GM12878 (cell line): ENCODE measurements at regions not wholly inside any gene's neighbourhood (a gene's known extent, or its start where the extent isn't known, plus 50 kb on each side); places are given as distances from the start of the nearest gene placed in this dataset.

Experiments used
- NFYB ChIP-seq: IDR thresholded peaks from 2 replicates; pipeline ENCODE4 v1.6.1; 2011; ENCODE audit warnings: low read depth, mild to moderate bottlenecking, low read length, improper control_type of control experiment, moderate library complexity; ENCODE audit not compliant: insufficient read depth
- RAD21 ChIP-seq: IDR thresholded peaks from 2 replicates; pipeline ENCODE4 v1.6.1; 2011; ENCODE audit warnings: mild to moderate bottlenecking, low read depth, low read length, moderate library complexity; ENCODE audit not compliant: insufficient read depth
- SMAD1 ChIP-seq: fragments of 450-650 bp; IDR thresholded peaks from 2 replicates; pipeline ENCODE4 v1.6.1; 2018; ENCODE audit warnings: mild to moderate bottlenecking, low read depth; ENCODE audit not compliant: partially characterized antibody
- SUZ12 ChIP-seq: fragments of 200-600 bp; sonication (generic); IDR thresholded peaks from one replicate; pipeline ENCODE4 v1.6.1; 2018; ENCODE audit warnings: antibody characterized with exemption, mild to moderate bottlenecking; ENCODE audit not compliant: unreplicated experiment
- TF ChIP-seq, protein P1 (sequence below): IDR thresholded peaks from 2 replicates; pipeline ENCODE4 v1.6.1; 2012; ENCODE audit warnings: improper control_type of control experiment, low read depth, low read length; ENCODE audit not compliant: insufficient replicate concordance
- TF ChIP-seq, protein P2 (sequence below): IDR thresholded peaks from 2 replicates; pipeline ENCODE4 v1.6.1; 2012; ENCODE audit warnings: mild to moderate bottlenecking, low read depth, low read length
- TF ChIP-seq, protein P3 (sequence below): fragments of 450-650 bp; IDR thresholded peaks from 2 replicates; pipeline ENCODE4 v1.6.1; 2016; ENCODE audit warnings: mild to moderate bottlenecking
- TF ChIP-seq, protein P4 (sequence below): fragments of 450-650 bp; IDR thresholded peaks from 2 replicates; pipeline ENCODE4 v1.6.1; 2017; ENCODE audit warnings: mild to moderate bottlenecking

DNA sequence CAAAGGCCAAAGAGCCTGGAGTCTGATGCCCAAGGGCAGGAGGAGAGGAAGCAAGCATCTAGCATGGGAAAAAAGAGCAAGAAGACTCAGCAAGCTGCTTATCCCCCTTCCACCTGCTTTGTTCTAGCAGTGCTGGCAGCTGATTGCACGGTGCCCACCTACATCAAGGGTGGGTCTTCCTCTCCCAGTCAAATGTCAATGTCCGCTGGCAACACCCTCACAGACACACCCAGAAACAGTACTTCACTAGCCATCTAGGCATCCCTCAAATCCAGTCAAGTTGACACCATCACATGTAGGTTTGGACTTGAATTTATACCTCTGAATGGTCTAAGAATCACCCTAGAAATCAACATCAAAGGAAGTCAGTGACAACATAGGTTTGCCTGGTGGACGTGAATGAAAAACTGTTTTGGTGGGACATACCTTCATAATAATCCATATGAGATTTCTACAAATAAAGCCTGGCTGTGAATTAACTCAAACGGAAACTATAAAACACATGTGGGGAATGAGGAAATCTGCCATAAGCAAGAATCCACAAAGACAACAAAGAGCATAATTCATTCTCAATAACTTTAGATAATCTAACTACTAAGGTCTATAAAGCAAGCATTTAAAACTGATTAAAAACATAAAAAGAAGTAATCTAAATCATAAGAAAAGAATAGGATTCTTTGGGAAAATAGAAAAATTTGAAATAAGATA, 185.8 kb upstream of the JADE1 start (continued):
- TF ChIP-seq, protein P1, sequence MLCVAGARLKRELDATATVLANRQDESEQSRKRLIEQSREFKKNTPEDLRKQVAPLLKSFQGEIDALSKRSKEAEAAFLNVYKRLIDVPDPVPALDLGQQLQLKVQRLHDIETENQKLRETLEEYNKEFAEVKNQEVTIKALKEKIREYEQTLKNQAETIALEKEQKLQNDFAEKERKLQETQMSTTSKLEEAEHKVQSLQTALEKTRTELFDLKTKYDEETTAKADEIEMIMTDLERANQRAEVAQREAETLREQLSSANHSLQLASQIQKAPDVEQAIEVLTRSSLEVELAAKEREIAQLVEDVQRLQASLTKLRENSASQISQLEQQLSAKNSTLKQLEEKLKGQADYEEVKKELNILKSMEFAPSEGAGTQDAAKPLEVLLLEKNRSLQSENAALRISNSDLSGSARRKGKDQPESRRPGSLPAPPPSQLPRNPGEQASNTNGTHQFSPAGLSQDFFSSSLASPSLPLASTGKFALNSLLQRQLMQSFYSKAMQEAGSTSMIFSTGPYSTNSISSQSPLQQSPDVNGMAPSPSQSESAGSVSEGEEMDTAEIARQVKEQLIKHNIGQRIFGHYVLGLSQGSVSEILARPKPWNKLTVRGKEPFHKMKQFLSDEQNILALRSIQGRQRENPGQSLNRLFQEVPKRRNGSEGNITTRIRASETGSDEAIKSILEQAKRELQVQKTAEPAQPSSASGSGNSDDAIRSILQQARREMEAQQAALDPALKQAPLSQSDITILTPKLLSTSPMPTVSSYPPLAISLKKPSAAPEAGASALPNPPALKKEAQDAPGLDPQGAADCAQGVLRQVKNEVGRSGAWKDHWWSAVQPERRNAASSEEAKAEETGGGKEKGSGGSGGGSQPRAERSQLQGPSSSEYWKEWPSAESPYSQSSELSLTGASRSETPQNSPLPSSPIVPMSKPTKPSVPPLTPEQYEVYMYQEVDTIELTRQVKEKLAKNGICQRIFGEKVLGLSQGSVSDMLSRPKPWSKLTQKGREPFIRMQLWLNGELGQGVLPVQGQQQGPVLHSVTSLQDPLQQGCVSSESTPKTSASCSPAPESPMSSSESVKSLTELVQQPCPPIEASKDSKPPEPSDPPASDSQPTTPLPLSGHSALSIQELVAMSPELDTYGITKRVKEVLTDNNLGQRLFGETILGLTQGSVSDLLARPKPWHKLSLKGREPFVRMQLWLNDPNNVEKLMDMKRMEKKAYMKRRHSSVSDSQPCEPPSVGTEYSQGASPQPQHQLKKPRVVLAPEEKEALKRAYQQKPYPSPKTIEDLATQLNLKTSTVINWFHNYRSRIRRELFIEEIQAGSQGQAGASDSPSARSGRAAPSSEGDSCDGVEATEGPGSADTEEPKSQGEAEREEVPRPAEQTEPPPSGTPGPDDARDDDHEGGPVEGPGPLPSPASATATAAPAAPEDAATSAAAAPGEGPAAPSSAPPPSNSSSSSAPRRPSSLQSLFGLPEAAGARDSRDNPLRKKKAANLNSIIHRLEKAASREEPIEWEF = no peak
- no peak for TF ChIP-seq SMAD1
- TF ChIP-seq, protein P2, sequence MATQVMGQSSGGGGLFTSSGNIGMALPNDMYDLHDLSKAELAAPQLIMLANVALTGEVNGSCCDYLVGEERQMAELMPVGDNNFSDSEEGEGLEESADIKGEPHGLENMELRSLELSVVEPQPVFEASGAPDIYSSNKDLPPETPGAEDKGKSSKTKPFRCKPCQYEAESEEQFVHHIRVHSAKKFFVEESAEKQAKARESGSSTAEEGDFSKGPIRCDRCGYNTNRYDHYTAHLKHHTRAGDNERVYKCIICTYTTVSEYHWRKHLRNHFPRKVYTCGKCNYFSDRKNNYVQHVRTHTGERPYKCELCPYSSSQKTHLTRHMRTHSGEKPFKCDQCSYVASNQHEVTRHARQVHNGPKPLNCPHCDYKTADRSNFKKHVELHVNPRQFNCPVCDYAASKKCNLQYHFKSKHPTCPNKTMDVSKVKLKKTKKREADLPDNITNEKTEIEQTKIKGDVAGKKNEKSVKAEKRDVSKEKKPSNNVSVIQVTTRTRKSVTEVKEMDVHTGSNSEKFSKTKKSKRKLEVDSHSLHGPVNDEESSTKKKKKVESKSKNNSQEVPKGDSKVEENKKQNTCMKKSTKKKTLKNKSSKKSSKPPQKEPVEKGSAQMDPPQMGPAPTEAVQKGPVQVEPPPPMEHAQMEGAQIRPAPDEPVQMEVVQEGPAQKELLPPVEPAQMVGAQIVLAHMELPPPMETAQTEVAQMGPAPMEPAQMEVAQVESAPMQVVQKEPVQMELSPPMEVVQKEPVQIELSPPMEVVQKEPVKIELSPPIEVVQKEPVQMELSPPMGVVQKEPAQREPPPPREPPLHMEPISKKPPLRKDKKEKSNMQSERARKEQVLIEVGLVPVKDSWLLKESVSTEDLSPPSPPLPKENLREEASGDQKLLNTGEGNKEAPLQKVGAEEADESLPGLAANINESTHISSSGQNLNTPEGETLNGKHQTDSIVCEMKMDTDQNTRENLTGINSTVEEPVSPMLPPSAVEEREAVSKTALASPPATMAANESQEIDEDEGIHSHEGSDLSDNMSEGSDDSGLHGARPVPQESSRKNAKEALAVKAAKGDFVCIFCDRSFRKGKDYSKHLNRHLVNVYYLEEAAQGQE = no peak
- TF ChIP-seq NFYB = no peak
- TF ChIP-seq SUZ12 = no peak
- TF ChIP-seq, protein P3, sequence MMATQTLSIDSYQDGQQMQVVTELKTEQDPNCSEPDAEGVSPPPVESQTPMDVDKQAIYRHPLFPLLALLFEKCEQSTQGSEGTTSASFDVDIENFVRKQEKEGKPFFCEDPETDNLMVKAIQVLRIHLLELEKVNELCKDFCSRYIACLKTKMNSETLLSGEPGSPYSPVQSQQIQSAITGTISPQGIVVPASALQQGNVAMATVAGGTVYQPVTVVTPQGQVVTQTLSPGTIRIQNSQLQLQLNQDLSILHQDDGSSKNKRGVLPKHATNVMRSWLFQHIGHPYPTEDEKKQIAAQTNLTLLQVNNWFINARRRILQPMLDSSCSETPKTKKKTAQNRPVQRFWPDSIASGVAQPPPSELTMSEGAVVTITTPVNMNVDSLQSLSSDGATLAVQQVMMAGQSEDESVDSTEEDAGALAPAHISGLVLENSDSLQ = no peak
- no peak for TF ChIP-seq RAD21
- TF ChIP-seq, protein P4, sequence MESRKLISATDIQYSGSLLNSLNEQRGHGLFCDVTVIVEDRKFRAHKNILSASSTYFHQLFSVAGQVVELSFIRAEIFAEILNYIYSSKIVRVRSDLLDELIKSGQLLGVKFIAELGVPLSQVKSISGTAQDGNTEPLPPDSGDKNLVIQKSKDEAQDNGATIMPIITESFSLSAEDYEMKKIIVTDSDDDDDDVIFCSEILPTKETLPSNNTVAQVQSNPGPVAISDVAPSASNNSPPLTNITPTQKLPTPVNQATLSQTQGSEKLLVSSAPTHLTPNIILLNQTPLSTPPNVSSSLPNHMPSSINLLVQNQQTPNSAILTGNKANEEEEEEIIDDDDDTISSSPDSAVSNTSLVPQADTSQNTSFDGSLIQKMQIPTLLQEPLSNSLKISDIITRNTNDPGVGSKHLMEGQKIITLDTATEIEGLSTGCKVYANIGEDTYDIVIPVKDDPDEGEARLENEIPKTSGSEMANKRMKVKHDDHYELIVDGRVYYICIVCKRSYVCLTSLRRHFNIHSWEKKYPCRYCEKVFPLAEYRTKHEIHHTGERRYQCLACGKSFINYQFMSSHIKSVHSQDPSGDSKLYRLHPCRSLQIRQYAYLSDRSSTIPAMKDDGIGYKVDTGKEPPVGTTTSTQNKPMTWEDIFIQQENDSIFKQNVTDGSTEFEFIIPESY = no peak
